NCI-H1105 (cell line): ENCODE measurements at regions not wholly inside any gene's neighbourhood (a gene's known extent, or its start where the extent isn't known, plus 50 kb on each side); places are given as distances from the start of the nearest gene placed in this dataset.
"Not testable (repeated sequence)": the region's sequence is repeated elsewhere in the genome, so short reads cannot be mapped to it uniquely, and the experiment has no call there.

Experiments
- DNase-seq: peaks from one replicate; lab custom pipeline; 2025; lab: John Stamatoyannopoulos, UW

DNA sequence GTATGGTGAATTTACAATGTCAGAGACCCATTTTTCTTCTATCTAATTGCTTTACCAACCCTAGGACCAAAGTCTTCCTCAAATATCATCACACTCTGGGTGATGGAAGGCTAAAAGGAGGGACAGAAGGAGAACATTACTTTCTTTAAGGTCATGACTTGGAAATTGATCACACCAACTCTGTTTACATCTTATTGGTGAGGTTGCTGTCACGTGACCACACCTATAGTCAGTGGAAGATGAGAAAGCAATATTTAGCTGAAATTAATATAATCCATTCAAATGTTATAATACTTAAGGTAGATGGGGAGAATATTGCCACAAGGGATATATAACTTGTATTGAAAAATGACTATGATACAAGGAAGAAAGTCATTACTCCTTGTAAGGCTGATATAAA, 183.6 kb upstream of the SMIM30 start:
- DNase-seq: no peak

DNA sequence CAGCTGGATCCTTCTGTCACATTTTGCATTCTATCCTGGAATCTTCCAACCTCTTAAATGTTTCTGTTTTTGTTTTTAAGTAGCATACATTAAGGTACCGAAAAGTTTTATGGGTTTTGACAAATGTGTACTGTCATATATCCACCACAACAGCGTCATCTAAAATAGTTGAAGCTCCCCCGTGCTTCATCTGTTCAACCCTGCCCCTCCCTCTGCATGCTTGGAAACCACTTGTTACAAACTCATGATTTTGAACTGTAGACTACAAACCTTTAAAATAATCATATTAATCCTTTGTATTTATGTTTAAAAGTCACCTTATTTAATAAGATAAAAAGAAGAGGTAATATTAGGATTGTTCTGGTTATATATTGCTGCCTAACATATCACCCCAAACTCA, 182.8 kb upstream of the SMIM30 start:
- DNase-seq: no peak

DNA sequence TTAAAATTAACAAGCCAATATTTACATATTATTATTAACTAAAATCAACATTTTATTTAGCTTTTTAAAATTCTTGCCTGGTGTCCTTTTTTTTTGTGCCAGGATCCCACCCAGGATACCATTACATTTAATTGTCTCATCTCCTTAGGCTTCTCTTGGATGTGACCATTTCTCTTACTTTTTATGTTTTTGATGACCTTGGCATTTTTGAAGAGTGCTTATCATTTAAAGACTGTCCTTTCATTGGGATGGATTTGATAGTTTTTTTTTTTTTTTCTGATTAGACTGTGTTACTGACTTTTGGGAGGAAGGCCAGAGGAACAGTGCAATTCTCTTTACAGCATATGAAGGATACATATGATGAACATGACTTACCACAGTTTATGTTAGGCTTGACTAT, 181.4 kb upstream of the SMIM30 start:
- no peak for DNase-seq

DNA sequence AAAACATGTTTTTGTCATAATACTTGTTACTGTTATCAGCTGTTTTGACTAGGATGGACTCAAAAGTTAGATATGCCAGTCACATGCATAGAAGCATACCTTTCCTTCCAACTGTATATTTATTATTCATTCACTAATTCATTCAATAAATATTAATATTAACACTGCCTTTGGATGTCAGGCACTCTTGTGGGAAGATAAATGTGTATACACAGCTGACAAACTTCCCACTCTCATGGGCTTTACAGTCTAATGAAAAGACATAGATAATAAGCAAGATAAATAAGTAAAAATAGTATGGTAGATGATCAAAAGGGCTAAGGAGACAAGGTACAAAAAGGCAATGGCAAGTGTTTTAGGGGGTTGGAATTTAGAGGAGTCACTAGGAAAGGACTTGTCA, 180.1 kb upstream of the SMIM30 start:
- DNase-seq: no peak

DNA sequence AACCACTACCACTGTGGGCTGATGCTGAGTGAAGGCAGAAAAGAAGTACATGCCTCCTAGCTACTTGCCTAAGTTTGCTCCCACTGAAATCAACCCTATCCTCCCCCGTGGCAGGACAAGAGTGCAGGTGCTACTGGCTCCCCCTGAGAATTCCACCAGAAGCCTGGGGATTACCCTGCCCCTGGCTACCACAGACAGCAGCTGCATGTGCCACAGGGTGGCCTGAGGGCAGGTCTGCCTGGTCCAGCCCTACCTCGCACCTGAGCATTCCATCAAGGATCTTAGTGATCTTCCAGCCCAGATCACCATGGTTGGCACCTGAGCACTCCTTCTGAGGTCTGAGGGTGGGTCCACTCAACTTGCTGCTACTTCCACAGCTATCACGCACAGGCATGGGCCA, 176.4 kb upstream of the SMIM30 start:
- no peak for DNase-seq

DNA sequence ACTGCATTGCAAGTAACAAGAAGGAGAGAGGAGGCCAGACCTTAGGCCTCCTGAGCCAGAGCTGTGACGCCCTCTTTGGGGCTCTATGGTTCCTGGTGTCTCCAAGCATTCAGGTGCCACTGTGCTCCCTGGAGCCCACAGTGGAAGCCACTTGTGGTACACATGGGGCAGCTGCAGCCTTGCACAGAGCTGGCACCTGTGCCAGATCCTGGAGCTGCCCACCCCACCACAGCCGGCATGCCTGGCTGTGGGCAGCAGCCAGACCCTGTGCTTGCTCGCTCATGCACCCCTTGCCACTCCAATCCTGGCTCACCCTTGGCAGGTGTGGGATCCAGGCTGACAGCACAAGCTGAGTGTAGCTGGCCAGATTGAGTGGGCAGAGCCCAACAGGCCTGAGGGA, 173.8 kb upstream of the SMIM30 start:
- DNase-seq: no peak

DNA sequence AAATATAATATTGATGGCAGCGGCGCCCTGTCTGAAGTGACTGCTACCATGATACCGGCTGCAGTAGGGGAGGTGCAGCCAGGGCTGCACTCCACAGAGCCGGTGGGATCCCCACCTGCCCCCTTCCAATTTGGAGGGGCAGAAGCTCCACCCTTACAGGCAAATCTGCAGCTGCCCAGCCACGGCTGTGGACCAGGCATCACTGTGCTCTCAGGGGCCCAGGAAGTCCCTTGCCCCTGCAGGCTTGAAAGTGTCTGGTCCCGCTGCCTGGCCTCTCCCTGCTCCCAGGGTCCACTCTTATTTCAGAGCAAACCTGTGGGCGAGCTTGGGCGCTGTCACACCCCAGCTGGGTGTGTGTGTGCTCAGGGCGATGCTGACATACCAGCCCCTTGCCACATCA, 172.7 kb upstream of the SMIM30 start:
- DNase-seq: no peak

DNA sequence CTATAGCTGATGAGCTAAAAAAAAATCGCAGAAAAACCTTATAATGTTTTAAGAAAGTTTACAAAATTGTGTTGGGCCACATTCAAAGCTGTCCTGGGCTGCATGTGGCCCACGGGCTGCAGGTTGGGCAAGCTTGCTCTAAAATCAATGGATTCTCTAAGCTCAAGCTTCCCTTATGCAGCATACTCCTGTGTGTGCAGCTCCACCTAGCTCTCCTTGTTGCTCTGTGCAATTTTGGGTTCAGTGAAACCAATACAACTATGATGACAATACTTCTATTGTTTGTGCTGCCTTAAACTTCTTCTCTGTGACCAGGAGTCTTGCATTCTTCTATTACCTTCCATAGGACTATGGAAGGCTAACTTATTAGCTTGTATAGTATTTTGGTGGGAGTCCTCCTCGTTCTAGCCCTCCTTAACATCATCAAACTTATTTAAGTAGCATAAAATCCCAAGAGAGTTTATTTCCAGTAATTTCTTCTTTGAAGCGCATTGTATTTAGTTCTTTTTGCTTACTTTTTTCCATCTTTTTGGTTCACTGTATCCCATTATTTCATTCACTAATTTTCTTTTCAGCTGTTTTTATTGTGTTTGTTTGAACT, 170.9 kb upstream of the SMIM30 start:
- DNase-seq: peak; percentile 5

DNA sequence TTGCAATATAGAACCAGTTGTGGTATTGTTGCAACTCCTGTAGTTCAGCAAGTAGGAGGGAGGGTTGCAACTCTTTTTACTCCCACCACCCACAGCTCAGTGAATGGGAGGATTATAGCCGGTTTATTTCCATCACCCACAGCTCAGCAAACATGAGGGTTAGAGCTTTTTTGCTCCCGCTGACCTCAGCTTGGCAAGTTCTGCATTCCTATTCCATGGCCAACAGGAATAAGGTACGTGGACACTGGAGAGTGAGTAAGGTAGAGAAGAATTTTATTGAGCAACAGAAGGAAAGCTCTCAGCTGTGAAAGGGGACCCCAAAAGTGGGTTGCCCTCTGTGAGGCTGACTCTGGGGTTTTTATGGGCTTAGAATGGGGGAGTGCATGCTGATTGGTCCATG, 167.1 kb upstream of the SMIM30 start:
- DNase-seq: no peak

DNA sequence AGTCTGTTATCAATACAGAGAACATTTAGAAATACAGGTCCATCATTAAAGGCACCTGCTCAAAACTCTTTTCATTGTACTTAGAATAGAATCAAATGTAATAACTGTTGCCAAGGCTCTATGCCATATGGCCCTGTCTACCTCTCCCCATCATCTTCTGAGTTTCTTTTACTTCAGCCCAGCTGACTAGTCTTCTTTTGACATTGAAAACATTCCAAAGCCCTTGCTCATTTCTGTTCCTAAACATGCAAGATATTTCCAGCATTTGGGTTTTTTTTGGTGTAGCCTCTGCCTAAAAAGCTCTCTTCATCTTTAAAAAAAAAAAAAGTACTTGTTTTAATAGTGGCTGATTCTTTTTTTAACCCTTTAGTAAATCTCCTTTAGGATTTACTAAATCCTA, 165.5 kb upstream of the SMIM30 start:
- DNase-seq: no peak

DNA sequence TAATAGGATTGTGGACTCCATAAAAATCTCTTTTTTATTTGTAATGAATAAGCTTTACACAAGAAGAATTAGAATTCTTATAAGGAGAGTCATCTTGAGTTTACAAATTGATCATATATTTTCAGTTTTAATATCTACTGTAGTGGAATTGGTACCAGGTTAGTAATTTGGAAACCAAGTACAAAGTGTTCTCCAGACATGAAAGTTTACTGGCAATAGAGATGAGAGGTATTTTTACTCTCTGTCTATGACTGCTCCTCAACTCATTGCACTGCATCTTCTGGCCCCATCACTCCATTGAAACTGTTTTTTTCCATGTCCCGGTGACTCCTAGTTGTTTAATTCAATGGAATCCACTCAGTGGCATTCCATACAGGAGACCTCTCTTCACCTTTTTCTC, 164.5 kb upstream of the SMIM30 start:
- no peak for DNase-seq

DNA sequence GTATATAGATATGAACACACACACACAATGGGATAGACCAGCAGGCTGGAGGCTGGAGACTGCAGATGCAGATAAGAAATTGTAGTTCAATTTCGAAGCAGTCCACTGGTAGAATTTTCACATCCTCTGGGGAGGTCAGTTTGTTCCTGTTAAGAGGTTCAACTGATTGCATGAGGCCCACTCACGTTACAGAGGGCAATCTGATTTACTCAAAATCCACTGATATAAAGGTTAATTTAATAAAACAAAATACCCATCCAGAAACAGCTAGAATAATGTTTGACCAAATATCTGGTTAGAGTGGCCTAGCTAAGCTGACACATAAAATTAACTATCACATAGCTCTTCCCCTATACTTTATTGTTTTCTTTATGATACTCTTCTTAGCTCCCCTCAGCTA, 162.9 kb upstream of the SMIM30 start:
- no peak for DNase-seq

DNA sequence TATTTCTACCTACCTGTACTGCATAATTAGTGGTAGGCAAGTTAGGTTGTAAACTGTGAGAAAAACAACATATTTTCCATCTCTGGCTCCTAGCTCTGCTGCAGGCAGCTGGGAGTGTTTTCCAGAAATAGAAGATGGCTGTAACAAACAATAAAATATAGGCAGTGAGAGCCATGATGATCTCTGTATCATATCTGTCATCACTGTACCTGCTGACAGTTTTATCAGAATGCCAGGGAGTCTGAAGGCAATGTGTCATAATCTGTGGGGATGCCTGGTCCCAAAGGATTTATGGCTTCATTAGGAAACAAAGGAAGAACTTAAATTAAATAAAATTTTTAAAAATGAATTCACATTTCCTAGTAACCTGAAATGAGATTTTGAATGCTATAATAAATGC, 160.9 kb upstream of the SMIM30 start:
- DNase-seq: no peak

DNA sequence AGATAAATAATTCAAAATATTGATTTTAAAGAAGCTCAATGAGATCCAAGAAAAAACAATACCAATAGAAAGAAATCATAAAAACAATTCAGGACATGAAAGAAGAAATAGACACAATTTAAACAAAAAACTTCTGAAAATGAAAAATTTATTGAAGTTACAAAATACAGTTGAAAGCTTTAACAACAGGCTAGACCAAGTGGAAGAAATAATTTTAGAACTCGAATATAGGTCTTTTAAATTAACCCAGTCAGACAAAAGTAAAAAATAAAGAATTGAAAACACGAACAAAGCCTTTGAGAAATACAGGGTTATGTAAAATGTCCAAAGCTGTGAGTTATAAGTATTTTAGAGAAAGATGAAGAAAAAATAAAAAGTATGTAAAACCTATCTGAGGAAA, 152.4 kb upstream of the SMIM30 start:
- DNase-seq: no peak

DNA sequence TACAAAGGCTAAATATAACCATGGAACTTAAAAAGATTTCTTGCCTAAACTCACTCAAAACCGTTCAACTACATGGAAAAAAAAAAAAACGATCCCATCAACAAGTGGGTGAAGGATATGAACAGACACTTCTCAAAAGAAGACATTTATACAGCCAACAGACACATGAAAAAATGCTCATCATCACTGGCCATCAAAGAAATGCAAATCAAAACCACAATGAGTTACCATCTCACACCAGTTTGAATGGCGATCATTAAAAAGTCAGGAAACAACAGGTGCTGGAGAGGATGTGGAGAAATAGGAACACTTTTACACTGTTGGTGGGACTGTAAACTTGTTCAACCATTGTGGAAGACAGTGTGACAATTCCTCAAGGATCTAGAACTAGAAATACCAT, 151.2 kb upstream of the SMIM30 start:
- DNase-seq: not testable (repeated sequence)

DNA sequence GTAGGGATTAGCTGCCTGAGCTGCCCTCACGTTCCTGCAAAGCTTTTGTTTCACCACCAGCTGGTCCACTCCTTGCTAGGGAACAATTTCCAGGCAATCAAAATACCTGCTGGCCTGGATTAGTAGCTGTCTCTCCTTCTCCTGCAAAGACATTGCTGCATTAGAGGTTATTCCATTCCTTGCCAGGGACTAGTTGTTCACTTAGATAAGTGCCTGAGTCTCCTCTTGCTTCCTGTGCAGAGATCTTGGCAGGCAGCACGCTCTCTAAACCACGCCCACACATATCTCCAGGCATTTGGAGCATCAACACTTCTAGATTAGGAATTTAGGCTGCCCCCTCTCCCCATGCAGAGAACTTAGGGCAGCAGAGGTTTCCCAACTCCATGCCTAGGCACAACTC, 150.4 kb upstream of the SMIM30 start:
- DNase-seq: no peak

DNA sequence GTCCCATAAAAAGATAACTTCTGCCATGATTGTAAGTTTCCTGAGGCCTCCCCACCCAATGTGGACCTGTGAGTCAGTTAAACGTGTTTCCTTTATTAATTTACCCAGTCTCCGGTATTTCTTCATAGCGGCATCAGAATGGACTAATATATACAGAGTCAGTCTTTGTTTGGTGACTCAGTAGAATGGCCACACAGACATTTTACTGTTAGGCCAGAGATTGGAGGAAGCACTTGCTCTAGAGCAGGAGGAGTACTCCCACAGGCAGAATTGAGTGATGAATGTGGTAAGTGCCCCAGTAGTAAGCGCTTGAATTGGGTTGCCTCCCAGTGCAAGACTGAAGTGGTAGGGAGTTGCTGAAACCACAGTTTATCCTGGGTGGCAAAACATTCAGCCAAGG, 149.5 kb upstream of the SMIM30 start:
- DNase-seq: no peak

DNA sequence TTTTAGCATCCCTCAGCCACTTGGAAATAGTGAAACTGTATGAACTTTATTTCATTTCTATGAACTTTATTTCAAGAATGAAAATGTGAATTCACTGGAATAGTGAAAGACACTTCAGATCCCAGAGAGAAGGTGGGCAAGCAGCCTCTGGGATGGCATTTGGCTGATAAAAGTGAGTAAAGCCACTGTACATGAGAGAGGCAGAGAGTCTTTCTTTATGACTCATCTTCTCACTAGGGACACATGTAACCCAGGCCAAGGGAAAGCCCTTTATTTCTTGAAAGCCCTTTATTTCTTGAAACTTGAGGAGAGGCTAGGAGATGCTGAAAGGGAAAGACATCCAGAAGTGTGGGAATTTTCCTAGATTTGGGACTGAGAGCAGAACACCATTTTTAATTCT, 148.9 kb upstream of the SMIM30 start:
- no peak for DNase-seq

DNA sequence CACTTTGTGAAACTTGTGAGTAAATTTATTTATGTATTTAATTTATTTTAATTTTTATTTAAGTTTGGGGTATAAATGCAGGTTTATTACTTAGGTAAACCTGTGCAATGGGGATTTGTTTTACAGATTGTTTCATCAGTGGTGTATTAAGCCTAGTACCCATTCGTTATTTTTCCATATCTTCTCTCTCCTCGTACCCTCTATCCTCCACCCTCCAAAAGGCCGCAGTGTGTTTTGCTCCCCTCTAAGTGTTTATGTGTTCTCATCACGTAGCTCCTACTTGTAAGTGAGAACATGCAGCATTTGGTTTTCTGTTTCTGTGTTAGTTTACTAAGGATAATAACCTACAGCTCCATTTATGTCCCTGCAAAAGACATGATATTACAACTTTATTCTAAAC, 145.4 kb upstream of the SMIM30 start:
- DNase-seq: no peak

DNA sequence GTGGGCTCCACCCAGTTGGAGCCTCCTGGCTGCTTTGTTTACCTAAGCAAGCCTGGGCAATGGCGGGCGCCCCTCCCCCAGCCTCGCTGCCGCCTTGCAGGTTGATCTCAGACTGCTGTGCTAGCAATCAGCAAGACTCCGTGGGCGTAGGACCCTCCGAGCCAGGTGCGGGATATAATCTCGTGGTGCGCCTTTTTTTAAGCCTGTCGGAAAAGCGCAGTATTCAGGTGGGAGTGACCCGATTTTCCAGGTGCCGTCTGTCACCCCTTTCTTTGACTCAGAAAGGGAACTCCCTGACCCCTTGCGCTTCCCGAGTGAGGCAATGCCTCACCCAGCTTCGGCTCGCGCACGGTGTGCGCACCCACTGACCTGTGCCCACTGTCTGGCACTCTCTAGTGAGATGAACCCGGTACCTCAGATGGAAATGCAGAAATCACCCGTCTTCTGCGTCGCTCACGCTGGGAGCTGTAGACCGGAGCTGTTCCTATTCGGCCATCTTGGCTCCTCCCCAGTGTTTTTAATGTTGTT, 144.9 kb upstream of the SMIM30 start:
- not testable (repeated sequence) for DNase-seq

DNA sequence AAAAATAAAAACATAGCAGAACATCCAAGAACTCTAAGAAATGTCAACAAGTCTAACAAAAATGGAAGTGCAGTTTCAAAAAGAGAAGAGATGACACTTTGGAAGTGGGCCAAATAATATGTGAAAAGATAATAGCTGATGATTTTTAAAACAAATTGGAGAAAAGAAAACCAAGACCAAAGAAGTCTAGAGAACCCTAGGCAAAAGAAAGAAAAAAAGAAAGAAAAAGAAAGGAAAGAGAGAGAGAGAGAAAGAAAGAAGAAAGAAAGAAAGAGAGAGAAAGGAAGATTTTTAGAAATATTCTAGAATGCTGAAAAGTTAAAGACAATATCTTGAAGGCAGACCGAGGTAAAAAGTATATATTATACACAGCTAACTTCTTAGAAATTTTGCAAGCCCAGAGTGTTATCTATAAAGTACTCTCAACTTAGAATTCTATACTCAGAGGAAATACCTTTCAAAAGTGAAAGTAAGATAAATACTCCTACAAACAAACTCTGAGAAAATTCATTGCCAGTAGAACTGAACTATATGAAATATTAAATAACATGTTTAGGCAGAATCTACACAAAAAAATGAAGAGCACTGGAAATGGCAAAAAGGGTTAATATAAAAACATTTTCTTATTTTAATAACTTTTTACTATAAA, 138.7 kb upstream of the SMIM30 start:
- no peak for DNase-seq

DNA sequence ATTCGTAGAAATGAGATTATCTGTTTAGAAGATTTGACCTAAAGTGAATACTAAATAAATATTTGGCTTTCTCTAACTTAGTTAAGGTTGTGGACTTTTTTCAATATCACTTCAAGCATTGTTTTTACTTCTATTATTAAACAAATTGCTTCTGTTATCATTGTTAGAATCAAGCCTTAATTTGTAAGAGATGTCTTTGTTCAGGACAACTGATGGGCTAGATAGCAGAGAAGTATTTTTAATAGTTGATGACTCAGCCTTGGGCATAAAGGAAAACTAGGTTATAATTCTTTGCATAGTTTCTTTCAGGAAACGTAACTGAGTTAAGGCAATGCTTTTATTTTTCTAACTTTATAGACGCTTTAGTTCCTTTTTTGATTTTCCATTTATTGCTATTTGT, 128.8 kb upstream of the SMIM30 start:
- no peak for DNase-seq

DNA sequence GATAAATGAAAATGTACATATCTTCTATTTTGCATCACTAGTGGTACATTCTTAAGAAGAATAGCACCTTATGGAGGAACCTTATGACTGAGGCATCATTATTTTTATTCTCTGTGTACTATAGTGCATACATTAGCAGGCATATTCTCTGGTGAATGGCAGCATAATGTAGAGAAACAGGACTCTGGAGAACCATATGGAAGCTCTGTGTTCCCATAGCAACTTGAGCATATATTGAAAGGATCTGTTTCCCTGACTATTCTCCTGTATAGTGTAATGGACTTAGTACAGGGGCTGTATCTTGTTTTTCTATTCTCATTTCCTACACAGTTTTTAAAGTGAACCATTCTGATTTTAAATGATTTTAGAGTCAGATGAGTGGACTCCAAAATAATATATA, 128.4 kb upstream of the SMIM30 start:
- DNase-seq: no peak

DNA sequence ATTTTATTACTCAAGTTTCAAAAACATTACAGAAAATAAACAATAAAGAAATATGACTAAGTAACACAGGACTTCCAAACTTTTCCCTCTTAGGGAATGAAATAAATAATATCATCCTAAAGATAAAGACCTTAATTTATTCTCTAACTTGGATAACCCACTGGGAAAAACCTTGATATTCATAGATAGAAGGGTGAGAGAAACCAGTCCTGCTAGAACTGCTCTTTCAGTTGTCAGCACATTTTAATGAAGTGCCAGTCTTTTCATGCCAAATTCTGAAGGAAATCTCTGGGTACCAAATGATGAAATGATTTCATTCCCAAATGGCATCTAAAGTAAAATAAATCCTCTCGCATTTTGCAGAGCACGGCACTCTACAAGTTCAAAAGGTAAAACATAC, 114.5 kb upstream of the SMIM30 start:
- no peak for DNase-seq
